ENCODE measurements at regions not wholly inside any gene's neighbourhood (a gene's known extent, or its start where the extent isn't known, plus 50 kb on each side); places are given as distances from the start of the nearest gene placed in this dataset.

- H2BK15ac ChIP-seq (ENCODE audit: low read length) = no peak overlapping the region
- ChIA-PET POLR2A (ENCODE audit: partially characterized antibody) (interaction anchor here (0.6 kb wide), 1 partner anchor 35 kb away, joined by 4 read pairs; no protein-coding TSS in a partner anchor), CTCF (ENCODE audit: partially characterized antibody) (no interaction called here)
- H4K5ac ChIP-seq (ENCODE audit: insufficient read length, low read depth, low read length) = no peak overlapping the region
- H3K23ac ChIP-seq (ENCODE audit: insufficient read length) = no peak overlapping the region
- no peak overlapping the region for H3K4ac ChIP-seq (replicated peaks; ENCODE audit: insufficient read length, low read depth, low read length)
- no peak overlapping the region for H3K9ac ChIP-seq (replicated peaks in 1 of 4; ENCODE audit: extremely low read depth in 1 of 4, low read depth in 3 of 4, low read length in 3 of 4)
- H3K27me3 ChIP-seq (replicated peaks in 1 of 4; ENCODE audit: control insufficient read depth in 3 of 4, extremely low read depth in 1 of 4, insufficient read depth in 3 of 4, low read length in 3 of 4) = no peaks in the 10 kb centered on the region
- FAIRE-seq = no peak
- H3K79me1 ChIP-seq (ENCODE audit: low read depth, low read length) = no peaks in the 10 kb centered on the region
- H3K14ac ChIP-seq (ENCODE audit: insufficient read length) = no peak overlapping the region
- no peak overlapping the region for H3K56ac ChIP-seq (replicated peaks; ENCODE audit: insufficient read length, low read depth, low read length)
- no peak overlapping the region for H2AFZ ChIP-seq (ENCODE audit: low read length)
- H3K27ac ChIP-seq (ENCODE audit: low read depth, low read length) = no peak overlapping the region
- H3K79me2 ChIP-seq (ENCODE audit: control insufficient read depth in 1 of 2, insufficient read depth in 2 of 2, low read length in 2 of 2) = no peaks in the 10 kb centered on the region
- no peaks in the 10 kb centered on the region for H4K20me1 ChIP-seq (replicated peaks in 1 of 2; ENCODE audit: control insufficient read depth in 1 of 2, insufficient read depth in 2 of 2, low read length in 2 of 2)
- H3K9me3 ChIP-seq (ENCODE audit: insufficient read depth in 2 of 2, low read depth in 1 of 2, low read length in 1 of 2) = no peaks in the 10 kb centered on the region
- DNase-seq (ENCODE audit: low read depth in 1 of 2, low spot score in 2 of 2) = no peak
- no peak overlapping the region for H4K8ac ChIP-seq (ENCODE audit: extremely low read depth, insufficient read depth, low read length)
- H2BK20ac ChIP-seq (ENCODE audit: low read length) = no peak overlapping the region
- H3K23me2 ChIP-seq (ENCODE audit: low read depth, low read length) = no peaks in the 10 kb centered on the region
- WGBS, 2 experiments (ENCODE audit: extremely low coverage in 1 of 2, insufficient coverage in 1 of 2, insufficient read length in 1 of 2, insufficient replicate concordance in 2 of 2, low coverage in 1 of 2, low lambda C conversion rate in 2 of 2, missing lambda C conversion rate in 1 of 2) = 92% methylated on average over 7 of the region's 7 CpGs; no CpG with 5 or more reads in 1 of the 2 experiments
- no peaks in the 10 kb centered on the region for H3K4me1 ChIP-seq (replicated peaks in 1 of 4; ENCODE audit: control insufficient read depth in 3 of 4, insufficient read depth in 4 of 4, low read length in 3 of 4)
- no peak overlapping the region for H2BK120ac ChIP-seq (replicated peaks; ENCODE audit: low read depth, low read length)
- no peak overlapping the region for H2AK5ac ChIP-seq (ENCODE audit: low read depth, low read length)
- H3K4me2 ChIP-seq (ENCODE audit: insufficient read depth in 1 of 2, low read depth in 2 of 2, low read length in 2 of 2) = no peak overlapping the region
- H3K18ac ChIP-seq (ENCODE audit: extremely low read depth, low read length) = no peak overlapping the region
- no peak overlapping the region for H2BK12ac ChIP-seq (ENCODE audit: low read depth, low read length)
- H4K91ac ChIP-seq (replicated peaks; ENCODE audit: insufficient read length, low read length) = no peak overlapping the region
- no peak overlapping the region for H2BK5ac ChIP-seq (ENCODE audit: low read depth, low read length)
- H3K4me3 ChIP-seq (ENCODE audit: extremely low read depth in 1 of 4, insufficient read depth in 2 of 4, low read depth in 3 of 4, low read length in 4 of 4) = no peak overlapping the region
- H3K36me3 ChIP-seq (ENCODE audit: control insufficient read depth in 2 of 4, insufficient read depth in 4 of 4, low read length in 3 of 4) = no peaks in the 10 kb centered on the region
- TF ChIP-seq CTBP2 (IDR thresholded peaks at IDR 0.05; ENCODE audit: borderline replicate concordance, insufficient read depth, insufficient read length, low read length) = no peak
- no peak for TF ChIP-seq RAD21 (IDR thresholded peaks at IDR 0.05 in 1 of 2, conservative IDR thresholded peaks at IDR 0.05 in 1 of 2; ENCODE audit: low read depth in 2 of 2, low read length in 2 of 2)
- TF ChIP-seq, protein P1, sequence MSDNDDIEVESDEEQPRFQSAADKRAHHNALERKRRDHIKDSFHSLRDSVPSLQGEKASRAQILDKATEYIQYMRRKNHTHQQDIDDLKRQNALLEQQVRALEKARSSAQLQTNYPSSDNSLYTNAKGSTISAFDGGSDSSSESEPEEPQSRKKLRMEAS (IDR thresholded peaks at IDR 0.05) = no peak
- no peak for TF ChIP-seq ASH2L (IDR thresholded peaks at IDR 0.05; ENCODE audit: low read length)
- TF ChIP-seq SIX5 (IDR thresholded peaks at IDR 0.05; ENCODE audit: low read depth, low read length) = no peak
- no peak for TF ChIP-seq SP1 (IDR thresholded peaks at IDR 0.05; ENCODE audit: low read depth, low read length)
These were observed 354.4 kb downstream of the MYCN start for GRCh38 chr2:16294791-16295190.

Data from H1 (cell line).